ACHN (cell line): ENCODE measurements at regions not wholly inside any gene's neighbourhood (a gene's known extent, or its start where the extent isn't known, plus 50 kb on each side); places are given as distances from the start of the nearest gene placed in this dataset.
"Not testable (repeated sequence)": the region's sequence is repeated elsewhere in the genome, so short reads cannot be mapped to it uniquely, and the experiment has no call there.

Experiments used
- DNase-seq: peaks from one replicate; pipeline ENCODE4 v3.0.0-alpha.2; 2015
- in situ Hi-C: cut with HindIII; loops from 2 replicates; pipeline ENCODE4 v1.10.0; 2017; ENCODE audit warnings: low sequenced_read_pairs, low pct_ligation_motif_present, low pct_unique_long_range_greater_than_20kb

DNA sequence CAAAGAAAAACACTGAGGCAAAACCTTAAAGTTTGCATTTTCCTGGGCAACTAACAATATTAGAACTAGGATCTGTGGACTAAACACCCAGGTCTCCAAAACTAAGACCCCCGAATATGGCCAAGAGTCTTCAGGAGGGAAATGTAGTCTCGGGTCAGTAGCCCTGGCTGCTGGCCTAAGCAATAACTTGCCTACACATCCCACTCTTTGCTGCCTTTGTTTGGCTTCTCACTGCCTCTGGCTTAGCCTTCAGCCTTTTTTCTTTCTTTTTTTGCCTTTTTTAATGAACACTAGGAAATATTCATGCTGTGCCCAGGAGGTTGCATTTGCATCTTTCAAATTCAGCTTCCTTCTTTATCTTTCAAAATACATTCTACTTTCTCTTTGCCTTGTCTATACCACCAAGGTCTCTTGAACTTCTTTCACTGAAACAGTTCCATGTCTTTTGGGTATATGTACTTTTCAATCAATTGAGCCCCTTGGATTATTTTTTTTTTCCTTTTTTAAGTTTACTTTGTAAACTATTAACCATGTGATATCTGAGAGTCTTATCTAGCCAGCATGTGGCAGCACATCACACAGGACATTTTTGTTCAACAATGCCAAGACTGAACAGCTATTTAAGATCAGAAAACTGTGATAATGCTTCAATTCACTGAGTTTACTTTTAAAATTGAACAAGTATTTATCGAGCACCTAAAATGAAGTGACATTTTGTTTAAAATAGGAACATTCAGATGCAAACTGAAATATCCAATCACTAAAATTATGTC, 165.0 kb upstream of the TRPC6 start:
- DNase-seq, result no peak
- in situ Hi-C loops, result no loop called here

DNA sequence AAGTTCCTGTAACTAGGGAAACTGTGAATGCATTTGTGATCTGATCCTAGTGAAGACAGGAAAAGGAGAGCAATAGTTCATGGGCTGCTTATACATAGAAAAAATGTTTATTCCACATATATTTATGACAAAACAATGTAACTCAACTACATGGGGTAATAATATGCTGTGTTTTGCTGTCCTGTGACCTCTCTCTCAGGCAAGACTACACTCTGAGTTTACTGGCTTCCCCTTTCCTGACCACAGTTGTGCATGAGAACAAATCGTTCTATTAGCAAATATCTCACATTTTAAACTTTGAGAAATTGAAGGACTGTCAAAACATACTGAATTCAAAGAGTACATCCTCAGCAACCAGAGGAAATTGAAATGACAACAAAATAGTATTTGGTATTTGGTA, 161.9 kb upstream of the TRPC6 start:
- in situ Hi-C loops, result no loop called here
- DNase-seq, result no peak

DNA sequence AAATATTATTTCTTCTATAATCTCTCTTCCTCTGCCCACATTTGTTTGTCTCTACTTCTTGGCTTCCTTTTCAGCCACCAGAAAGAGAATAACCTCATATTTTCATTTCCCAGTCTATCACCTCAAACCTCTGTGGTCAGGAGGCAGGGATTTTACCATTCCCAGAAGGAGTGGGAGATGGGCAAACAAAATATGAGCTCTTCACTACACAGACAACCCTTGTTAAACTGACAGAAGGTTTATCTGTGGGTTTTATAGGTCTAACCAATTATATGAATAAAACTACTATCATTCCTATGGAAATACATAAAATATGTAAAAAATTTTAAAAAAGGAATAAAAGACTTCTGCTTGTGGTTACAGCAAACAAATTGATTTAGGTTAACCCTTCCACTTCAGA, 160.0 kb upstream of the TRPC6 start:
- DNase-seq, result no peak
- in situ Hi-C loops, result no loop called here

DNA sequence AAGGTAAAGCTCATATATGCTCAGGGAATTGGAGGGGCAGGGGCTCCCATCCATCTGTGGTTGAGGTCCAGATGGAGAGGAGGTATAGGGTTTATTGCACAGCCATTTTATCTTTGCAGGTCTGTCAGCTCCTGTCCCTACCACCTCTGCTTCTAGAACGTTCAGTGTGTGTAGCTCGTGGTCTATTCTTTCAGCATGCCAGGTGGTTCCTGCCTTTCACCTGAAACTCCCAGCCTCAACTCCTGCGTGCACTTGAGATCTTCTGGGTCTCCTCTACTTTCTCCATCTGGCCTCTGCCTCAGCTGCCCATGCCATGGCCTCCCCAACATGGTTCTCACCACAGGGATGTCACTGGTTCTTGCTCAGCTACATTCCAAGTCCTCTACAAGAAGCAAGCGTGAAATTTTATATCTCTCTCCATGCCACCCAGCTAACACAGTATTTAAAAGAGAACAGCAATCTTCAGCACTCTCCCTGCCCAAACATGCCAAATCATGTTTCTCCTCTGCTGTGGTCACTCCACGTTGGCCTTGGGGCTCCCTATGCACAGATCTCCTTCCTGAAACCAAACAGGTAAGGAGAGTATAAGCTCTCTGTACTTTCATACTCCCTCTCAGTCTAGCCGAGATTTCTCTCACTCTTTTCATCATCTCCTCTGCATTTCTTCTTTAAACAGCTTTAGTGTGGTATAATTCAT, 157.8 kb upstream of the TRPC6 start:
- no peak for DNase-seq
- in situ Hi-C loops, result no loop called here

DNA sequence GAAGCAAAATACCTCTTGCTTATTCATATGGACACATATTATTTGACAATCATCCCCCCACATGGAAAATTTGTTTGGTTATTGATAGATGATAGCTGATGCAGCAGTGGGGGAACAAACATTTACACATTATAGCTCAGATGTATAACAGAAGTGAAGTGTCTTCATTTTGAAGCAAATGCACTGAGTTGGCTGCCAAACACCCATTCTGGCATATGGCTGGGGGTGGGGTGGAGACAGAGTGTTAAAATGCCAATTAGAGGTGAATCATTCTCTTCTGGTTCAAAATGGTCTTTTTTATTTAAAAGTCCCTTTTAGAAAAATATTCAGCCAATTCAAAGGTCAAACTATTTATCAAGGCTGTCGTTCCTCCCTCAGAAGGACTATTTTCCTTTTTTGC, 157.3 kb upstream of the TRPC6 start:
- DNase-seq, result no peak
- in situ Hi-C loops, result no loop called here

DNA sequence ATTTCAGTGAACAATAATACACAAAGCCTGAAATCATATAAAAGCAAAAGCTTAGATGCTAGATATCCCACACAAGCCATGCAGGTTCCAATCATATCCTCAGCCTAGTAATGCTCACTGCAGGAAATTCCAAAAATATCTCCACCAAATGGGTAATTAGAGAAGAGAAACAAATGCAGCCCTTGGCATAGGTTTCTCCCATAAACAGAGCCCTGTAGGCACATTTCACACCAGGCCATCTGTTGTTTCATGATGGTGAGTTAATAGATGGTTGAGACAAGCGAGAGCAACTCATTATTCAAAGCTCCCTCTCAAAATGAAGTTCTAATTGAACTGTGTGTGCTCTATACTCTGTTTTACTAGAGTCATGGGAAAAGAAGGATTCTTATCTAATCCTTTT, 154.6 kb upstream of the TRPC6 start:
- in situ Hi-C loops, result no loop called here
- no peak for DNase-seq

DNA sequence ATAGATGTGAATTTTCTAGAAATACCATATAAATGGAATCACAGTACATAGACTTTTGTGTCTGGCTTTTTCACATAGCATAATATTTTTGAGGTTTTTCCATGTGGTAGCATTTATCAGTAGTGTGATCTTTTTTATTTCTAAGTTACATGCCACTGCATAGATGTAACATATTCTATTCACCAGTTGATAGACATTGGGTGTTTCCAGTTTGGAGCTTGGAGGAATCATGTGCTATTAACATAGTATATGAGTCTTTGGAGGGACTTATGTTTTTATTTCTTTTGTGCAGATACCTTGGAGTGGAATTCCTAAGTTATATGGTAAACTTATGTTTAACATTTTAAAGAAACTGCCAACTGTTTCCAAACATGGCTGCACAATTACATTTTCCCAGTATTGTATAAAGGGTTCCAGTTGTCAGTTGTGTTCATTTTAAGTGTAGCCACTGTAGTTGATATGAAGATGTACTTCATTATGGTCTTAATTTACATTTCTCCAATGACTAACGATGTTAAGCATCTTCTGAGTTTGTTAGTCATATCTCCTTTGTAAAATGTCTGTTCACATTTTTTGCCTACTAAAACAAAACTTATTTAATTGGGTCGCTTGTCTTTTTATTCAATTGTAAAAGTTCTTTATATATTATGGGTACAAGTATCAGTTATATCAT, 145.7 kb upstream of the TRPC6 start:
- DNase-seq, result no peak
- in situ Hi-C loops, result no loop called here

GRCh38 chr11:101727451-101727850, 143.6 kb upstream of the TRPC6 start:
- in situ Hi-C loops, result no loop called here
- DNase-seq, result no peak

DNA sequence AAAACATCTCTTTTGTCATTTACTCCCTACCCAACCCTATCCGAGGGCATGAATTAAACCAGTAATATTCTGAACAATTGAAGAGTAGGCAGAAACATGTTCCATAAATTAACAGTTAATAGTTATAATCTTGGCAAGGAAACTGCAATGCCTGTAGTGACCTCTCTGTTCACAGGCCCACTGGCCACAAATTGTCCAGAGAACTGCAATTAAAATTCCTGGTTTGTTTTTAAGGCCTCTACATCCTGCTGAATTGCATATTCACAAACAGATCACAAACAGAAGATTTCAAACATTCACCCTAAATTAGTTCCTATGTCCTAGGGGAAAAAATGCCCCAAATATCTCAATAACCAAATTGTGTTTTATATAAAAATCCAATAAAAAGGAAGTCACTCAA, 143.2 kb upstream of the TRPC6 start:
- DNase-seq, result no peak
- in situ Hi-C loops, result no loop called here

DNA sequence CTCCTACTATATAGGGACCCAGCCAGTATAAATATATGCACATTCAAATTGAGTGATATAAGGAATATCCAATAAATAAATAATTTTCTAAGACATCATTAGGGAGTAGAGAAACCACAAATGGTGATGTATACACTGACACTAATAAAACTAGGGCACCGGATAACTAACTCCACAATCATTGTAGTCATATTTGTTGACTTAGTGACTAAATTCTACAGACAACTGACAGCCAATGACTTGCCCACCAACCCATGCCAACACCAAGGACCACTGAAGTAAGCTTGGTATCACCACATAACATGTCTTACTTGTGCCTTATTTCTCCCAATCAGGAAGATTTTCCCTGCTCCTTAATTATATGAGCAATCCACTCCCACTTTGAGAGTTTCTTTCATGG, 139.6 kb upstream of the TRPC6 start:
- DNase-seq, result no peak
- in situ Hi-C loops, result no loop called here

DNA sequence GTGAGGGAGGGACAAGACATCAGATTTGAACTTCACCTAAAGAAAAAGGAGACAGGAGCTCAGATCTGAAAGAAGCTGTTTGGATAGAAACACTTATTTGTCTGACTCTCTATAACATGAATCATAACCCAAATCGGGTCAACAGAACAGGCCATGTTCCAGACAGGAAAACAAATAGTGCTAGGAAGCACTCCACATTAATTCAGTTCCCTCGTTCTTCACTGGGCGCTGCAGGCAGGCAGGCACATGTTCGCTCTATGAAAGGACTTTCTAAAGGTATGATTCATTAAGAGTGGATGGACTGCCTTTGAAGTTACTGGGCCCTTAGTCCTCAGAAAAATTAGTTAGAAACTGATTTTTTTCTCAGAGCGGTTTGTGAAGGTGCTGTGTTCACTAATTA, 137.5 kb upstream of the TRPC6 start:
- in situ Hi-C loops, result no loop called here
- DNase-seq, result no peak

- no peak for DNase-seq
- in situ Hi-C loops, result no loop called here
These were observed 134.6 kb upstream of the TRPC6 start for GRCh38 chr11:101718402-101718801.

- no peak for DNase-seq
- in situ Hi-C loops, result no loop called here
These were observed 133.8 kb upstream of the TRPC6 start for GRCh38 chr11:101717619-101718018.

- DNase-seq, result no peak
- in situ Hi-C loops, result no loop called here
These were observed 131.5 kb upstream of the TRPC6 start for GRCh38 chr11:101715281-101715680.

- no peak for DNase-seq
- in situ Hi-C loops, result no loop called here
These were observed 123.7 kb upstream of the TRPC6 start for GRCh38 chr11:101707477-101707876.

DNA sequence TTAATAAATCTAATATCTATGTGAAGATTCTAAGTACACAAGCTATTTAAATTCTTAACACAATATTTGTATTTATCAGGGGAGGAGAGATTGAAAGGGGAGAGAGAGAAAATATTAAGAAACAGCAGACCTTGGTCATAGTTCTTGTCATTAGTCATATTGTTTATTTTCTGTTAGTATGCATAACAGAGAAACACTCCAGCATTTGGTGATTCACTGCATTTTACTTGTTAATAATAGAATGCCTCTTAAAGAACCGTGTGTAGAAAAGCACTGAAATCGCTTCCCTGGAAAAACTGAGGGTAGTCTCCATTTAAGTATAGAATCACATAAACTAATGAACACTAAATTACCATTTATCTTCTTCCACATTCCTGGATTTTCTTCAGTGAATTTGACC, 122.7 kb upstream of the TRPC6 start:
- in situ Hi-C loops, result no loop called here
- no peak for DNase-seq

DNA sequence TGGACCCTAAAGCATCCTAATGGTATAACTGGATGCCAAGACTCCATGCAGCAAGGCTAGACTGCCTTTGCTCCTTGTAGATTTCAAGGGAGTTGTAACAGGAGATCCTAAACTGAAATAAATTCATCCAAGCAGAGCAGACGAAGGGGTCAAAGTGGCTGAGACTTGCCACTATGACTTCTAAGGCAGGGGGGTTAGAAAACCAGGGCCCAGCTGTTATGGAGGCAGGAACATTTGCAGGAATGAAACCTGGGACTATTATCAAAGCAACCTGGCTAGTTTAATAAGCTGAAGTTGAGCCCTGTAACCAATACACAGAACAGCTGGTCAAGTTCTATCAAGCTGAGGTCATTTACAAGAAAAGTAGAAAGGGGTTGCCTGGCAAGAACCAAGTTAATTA, 122.2 kb upstream of the TRPC6 start:
- DNase-seq, result no peak
- in situ Hi-C loops, result no loop called here

- in situ Hi-C loops, DNase-seq: not testable (repeated sequence)
These were observed 111.1 kb upstream of the TRPC6 start for GRCh38 chr11:101694869-101695268.

GRCh38 chr11:101692980-101693379, 109.2 kb upstream of the TRPC6 start:
- in situ Hi-C loops, result no loop called here
- DNase-seq, result no peak

GRCh38 chr11:101686514-101686913, 102.7 kb upstream of the TRPC6 start:
- DNase-seq, result peak; percentile 46
- in situ Hi-C loops, result no loop called here
